ENCODE measurements at regions not wholly inside any gene's neighbourhood (a gene's known extent, or its start where the extent isn't known, plus 50 kb on each side); places are given as distances from the start of the nearest gene placed in this dataset.
A peak's percentile ranks its signal among the peaks of the same experiment; 100 is the strongest.

DNA sequence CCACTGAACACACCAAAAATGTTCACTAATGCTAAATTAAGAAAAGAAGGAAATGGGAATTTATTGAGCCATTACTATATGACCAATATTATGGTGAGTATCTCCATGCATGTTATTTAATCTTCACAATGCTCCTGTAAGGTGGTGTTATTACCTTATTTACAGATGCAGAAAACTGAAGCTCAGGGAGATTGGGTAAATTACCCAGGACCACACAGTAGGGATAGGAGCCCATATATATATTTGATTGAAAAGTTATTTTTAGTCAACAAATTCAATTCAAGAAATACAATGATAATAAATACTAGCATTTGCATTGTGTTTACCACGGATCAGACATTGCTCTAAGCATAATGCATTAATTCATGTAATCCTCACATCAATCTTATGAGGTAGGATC lies 202.2 kb upstream of the FBXO11 start:
- DNase-seq = no peak

DNA sequence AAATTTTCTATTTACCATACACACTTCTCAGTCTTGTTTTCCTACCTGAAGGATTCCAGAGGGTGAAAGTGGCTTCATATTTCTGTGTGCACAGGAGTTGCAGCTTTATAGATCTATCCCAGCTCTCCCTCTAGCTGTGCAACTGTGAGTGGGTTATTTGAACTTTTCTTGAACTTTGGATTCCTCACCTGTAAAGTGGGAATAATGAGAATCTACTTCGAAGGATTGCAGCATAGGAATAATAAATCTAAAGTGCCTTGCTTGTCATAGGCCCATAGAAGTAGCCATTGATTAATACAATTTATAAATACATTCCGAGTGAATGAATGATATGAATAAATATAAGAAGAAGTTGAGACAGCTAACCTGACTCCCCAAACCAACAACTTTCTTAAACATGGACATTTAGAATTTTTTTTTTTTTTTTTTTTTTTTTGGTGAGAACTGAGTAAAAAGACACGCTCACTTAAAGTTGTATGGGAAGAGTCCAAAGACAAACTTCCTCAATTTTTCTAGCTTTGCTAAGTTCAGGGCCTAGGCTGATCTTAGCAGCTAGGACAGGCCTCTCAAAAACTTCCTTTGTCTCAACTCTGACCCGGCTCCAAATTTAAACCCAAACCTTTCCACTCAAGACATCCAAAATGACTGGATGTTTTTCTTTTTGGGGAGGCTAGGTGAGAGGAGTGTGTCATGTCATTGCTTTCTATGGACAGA lies 203.3 kb upstream of the FBXO11 start:
- no peak for DNase-seq

DNA sequence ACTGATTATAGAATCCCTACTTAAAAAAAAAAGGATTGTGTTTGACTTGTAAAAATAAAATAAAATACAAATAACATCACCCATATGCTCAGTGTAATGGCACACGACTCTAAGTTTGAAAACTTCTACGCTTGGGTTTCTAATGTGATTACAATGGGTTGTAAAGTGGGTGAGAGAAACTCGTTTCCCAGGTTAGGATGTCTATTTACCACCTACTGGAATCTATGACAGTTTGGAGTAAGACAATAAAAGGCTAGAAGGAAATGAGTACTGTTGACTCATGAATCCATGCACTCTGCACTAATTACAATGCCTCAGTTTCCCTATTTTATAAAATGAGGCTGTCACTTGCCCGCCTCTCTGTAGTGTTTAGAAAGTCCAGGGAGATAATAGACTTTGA lies 204.0 kb upstream of the FOXN2 start:
- no peak for DNase-seq

DNA sequence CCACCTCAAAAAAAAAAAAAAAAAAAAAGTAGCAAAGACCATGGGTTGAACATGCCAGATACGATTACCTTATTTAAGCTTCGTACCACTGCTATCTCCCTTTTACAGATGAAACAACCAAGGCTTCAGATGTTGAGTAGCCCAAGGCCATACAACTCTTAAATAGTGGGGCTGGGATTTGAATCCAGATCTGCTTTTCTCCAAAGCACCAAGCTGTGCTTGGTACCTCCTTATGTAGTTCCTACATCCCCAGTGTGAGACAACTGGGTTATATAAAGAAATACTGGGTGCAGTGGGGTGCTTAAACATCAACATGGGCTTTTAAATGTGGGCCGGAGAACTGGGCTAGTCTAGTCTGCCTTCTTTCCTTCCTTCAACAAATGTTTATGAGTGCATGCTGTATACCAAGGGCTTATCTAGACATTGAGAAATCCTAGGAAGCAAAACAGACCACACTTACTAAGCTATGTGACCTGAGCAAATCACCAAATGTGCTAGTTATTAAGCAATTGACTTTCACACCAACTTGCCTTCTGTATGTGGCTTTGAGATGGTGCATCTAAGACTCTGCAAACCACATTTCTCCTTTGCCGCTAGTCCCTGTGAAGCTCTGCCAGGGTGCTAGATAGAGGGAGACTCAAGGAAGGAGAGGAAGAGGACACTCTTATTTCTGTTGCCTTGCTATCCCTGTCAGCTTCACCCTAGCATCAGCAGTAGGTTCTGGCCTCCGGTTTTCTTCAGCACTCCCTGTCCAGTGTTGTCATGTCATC lies 201.4 kb upstream of the FOXN2 start:
- no peak for DNase-seq

DNA sequence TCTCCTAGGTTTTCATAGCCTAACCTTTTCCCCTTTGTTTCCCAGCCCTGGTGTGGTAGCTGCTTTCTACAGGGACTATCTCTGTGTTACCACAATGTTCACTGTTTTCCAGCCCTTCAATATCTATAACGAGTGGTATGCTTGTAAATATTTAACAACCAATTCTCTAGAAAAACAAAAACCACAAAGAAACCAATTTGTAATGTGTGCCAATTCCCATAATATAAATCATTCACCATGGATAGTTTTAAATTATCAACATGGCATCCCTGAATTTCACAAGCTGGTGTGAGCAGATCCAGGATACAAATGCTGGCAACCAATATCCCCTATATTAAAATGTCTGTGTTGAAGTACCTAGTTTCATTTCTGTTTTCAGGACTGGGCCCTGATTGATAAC lies 200.7 kb upstream of the FOXN2 start:
- DNase-seq = no peak

DNA sequence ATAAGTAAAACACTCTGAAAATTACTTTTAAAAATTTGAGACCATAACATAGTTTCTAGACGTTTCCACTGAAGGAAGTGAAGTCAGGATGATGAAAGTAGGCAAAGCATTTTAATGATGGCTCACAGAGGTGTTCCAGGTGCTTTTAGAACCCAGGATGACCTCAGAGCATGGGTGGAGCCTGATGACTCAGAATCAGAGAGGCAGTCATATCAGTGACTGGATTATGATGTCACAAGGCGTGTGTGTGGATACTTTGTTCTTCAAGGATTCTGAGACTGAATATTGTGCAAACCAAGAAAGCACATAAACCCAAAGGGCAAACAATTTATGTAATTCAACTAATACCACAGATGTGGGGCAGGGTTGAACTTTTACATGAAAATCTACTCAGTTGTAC lies 200.2 kb upstream of the FOXN2 start:
- DNase-seq = peak; percentile 21

DNA sequence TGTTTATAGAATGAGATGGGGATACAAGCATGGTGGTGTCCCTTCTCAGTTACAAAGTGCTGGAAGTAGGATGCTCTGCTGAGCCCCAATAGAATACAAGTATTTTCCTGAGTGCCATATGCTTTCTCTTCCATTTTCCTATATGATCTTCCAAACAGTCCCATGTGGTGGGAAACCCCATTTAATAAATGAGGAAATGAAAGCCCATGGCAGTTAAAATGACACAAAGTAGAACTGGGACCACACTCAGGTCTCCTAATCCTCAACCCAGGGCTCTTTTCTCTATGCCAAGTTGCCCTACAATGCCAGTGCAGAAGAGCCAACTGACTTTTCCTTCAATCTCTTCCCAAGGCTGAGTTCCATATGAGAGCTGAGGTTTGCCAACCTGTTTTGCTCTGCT lies 198.0 kb upstream of the FOXN2 start:
- no peak for DNase-seq

DNA sequence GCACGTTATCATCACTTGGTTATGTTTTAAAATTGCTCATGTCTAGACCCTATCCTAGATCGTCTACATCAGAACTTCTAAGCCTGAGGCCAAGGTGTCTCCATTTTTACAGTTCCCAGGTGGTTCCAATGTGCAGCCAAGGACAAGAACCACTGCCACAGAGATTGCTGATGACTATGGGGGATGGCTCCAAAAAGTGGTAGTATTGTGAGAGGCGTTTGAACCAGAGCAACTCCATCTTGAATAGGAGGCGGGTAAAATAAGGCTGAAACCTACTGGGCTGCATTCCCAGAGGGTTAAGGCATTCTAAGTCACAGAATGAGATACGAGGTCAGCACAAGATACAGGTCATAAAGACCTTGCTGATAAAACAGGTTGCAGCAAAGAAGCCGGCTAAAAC lies 195.6 kb upstream of the FOXN2 start:
- no peak for DNase-seq

DNA sequence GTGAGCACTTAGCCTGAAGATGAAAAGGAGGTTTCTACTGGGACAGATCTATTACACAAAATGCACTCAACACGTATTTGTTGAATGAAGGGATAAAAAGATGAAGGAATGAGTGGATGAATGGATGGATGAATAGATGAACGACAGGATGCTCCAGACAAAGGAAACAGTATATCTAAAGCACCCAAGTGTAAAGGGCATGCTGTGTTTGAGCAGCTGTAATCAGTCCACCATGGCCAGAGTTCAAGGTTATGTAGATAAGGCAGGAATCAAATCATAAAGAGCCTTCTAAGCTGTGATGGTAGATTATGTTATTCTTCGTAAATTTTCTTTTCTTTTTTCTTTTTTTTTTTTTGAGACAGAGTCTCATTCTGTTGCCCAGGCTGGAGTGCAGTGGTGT lies 194.4 kb upstream of the FOXN2 start:
- DNase-seq = no peak

DNA sequence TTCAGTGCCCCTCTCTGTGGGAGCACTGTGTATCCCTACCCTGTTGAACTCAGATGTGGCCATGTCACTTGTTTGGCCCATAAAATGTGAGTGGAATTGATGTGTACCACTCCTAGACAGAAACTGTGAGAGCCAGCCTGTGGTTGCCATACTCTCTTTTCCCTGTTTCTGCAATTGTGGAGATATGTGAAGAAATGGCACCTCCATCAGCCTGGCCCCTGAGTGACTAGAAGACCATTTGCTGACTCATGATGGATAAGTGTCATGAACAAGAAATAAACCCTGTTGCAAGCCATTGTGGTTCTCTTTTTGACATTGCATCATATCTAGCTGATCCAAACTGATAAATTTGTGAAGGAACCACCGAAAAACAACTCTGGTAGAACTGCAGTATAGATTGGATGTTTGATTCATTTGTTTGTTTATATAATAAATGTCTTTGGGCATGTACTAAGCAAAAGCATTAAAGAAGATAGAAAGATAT lies 193.7 kb upstream of the FOXN2 start:
- DNase-seq = no peak

DNA sequence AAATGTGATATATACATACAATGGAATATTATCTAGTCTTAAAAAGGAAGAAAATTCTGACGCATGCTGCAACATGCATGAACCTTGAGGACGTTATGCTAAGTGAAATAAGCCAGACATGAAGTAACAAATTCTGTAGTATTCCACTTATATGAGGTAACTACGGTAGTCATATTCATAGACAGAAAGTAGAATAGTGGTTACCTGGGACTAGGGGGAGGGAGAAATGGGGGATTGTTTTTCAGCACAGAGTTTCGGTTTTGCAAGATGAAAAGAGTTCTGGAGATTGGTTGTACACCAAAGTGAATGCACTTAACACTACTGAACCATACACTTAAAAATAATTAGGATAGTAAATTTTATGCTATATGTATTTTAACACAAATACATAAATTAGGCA lies 192.3 kb upstream of the FOXN2 start:
- no peak for DNase-seq

DNA sequence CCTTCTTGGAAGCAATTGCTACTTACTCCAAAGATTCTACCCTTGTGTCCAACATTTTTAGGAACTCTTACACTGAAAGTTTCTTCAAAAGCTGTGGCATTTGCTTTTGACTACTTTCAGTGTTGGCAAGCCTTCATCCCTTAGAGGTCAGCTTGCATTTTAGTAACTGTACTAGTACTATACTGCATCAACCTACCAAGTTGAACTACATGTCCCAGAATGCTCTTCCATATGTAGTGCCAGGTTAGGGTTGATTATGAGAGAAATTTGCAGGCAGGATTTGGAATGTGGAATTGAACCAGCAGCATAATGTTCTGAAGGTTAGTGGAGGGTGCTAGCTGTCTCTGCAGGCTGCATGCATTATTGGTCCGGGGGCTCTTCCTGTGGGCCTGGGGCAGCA lies 189.9 kb upstream of the FOXN2 start:
- DNase-seq = no peak

DNA sequence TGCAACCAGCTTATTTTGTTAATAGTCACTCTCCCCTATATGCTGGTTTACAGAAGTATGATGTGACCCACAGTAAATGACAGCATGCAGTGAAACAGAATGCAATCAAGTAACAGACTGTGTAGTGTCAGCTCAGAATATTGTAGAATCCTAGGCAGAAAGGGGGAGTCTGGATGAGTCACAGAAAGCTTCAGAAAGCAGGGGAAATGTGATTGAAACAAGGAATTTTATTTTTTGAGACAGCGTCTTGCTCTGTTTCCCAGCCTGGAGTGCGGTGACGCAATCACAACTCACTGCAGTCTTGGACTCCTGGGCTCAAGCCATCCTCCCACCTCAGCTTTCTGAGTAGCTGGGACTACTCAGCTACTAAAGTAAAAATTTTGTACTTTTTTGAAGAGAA lies 188.3 kb upstream of the FOXN2 start:
- no peak for DNase-seq

DNA sequence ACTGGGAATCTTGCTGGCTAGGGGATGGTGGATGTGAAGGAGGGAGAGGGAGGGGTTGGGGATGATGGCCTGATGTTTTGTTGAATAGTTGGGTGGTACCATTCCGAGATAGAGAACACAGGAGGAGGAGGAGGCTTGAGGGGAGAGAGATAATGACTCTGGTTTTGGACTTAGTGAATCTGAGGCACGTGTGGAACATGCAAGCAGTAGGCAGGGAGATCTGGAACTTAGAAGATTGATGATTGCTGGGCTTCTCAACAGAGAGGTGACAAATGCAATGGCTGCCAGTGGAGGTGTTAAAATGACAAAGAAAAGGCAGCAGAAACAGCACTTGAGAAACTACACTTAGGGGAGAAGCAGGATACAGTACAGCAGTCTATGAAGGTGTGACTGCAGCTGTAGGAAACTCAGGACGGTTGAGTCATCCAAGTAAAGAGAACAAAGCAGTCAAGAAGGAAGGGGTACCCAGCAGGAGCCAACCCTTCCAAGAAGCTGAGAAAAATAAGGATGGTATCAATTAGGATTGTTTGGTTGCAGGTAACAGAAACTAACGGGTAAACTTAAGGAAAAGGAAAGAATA lies 186.8 kb upstream of the FOXN2 start:
- no peak for DNase-seq

DNA sequence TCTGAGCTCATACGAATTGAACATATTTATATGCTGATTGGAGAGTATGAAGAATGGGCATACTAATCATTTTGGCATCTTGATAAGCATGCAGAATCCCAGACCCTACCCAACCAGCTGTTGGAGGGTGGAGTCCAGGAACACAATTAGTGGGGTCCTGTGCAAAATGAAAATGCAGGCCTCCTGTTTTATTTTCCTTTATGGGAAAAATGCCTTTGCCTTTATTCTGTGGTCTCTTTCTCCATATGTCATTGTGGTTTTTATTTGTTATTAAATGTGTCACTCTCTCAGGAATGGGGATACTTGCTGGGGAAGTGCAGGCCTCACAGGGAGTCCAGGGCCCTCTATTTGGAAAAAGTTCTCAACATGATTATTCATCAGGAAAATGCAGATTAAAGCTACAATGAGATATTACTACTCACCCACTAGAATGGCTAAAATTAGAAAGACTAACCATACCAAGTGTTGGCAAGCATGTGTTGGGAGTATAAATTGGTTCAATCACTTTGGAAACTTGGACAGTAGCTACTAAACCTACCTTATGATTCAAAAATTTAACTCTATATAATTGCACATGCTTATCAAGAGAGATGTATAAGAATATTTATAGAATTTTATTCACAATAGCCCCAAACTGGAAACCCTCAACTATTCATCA lies 185.1 kb upstream of the FOXN2 start:
- DNase-seq = no peak

DNA sequence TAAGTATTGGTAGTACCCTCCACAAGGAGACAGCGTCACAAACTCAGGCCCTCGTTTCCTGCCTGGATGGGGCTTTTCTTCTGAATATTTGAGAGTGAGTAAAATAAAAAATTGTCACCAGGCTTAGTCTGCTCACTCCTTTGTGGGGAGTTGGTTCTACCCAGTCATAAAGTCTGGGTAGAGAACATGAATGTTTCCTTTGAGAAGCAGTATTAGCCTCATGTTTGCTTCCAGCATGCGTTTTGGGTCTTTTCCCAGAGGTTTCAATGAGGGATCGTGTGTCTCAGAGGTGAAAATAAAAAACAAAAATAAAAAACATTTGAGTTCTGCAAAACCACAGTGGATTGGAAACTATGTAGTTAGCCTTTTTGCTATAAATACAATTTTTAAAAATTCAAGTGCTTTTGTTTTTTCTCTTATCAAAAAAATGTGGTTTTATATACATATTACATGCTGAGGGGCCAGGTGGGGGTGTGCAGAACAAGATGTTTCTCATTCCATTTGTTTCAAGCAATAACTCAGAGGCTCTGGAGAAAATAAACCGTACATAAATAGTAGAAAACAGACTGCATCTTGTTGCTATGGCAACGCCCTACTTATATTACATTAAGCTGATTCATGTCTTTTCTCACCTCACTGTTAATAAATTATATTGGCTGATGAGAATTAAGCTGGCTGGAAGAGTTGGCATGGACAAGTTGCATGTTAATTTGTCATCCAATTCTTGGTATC lies 182.8 kb upstream of the FOXN2 start:
- DNase-seq = no peak

DNA sequence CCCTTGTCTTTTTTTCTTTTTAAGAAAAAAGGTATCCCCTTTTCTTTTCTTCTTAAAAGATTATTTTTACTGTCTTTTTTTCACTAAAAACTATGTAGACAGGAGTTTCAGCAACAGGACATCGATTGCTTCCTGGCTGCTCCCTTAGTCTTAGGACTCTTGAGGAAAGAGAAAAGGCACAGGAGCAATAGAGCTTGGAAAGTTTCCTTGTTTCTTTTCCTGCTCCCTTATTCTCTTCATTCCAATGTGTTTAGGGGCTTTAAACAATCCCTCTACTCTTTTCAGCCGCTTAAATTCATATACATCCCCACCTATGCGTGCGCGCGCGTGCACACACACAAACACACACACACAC lies 182.2 kb upstream of the FOXN2 start:
- DNase-seq = no peak

DNA sequence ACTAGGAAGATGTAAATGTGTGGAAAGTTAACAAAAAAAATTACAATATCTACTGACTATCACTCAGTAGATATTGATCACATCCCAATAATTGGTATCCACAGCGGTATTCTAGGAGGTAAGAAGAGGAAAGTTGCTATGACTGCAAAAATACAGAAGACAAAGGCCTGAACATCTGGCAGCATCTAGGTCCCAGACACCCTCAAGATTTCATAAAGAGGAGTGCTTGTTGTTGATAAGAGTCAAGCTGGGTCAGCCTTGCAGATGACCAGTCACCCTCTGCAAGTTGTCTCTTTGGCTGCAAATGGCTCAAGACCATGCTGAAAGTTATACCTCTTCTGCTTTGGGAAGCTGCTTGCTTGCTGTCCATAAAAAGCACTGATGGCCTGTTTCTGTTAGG lies 179.8 kb upstream of the FOXN2 start:
- no peak for DNase-seq

DNA sequence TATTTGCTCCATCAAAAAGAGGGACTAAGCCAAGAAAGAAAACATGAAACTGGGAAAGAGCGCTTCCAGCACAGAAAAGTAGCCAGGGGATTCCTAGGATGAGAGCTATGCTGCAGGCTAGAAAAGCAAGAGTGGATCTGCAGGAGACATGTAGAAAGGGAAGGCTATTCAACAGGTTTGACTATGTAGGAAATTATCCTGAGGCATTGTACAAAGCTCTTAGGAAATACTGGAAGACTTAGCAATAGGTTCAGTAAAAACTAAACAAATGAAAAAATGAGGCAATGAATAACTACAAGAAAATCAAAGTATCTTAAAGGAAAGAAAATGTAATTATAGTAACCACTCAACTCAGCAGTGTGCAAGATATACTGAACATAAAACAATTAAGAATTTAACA lies 178.7 kb upstream of the FOXN2 start:
- DNase-seq = no peak

DNA sequence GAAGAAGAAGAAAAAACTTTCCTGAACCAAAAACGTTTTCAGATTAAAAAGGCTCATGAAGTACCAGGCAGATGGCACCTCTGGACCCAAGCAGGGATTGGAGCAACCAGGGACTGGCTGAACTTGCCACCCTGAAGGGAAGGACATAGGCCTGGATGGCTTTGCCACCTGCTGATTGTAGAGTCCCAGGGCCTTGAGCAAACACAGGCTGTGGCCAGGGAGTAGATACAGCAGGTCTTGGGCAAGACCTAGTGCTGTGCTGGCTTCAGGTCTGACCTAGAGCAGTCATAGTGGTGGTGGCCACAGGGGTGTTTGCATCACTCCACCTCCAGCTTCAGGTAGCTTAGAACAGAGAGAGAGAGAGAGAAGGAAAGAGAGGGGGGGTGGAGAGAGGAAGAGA lies 176.7 kb upstream of the FOXN2 start:
- no peak for DNase-seq

DNA sequence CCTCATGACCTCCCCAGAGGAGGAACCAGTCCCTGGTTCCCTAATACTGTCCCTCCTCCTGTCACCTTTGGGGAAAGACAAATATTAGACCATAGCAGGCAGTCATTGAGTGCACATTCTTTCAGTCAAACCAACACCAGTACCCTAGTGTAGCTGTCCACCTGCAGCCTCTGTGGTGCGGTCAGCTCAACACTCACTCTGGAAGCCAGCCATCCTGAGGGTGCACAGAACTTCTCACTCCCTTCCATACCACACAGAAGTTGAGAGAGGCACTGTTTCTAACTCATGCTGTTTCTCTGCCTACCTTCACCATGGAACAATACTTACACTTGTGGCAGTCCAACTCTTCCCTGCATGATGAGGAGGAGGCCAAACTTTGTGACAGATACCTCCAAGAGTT lies 175.6 kb upstream of the FOXN2 start:
- DNase-seq = no peak

DNA sequence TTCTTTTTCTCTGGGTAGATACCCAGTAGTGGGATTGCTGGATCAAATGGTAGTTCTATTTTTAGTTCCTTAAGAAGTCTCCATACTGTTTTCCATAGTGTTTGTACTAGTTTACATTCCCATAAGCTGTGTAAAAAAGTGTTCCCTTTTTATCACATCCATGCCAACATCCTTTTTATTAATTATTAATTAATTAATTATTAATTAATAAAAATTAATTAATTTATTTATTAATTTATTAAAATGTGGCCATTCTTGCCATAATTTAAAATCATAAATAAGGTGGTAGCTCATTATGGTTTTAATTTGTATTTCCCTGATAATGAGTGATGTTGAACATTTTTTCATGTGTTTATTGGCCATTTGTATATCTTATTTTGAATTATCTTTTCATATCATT lies 173.9 kb upstream of the FOXN2 start:
- DNase-seq = no peak

DNA sequence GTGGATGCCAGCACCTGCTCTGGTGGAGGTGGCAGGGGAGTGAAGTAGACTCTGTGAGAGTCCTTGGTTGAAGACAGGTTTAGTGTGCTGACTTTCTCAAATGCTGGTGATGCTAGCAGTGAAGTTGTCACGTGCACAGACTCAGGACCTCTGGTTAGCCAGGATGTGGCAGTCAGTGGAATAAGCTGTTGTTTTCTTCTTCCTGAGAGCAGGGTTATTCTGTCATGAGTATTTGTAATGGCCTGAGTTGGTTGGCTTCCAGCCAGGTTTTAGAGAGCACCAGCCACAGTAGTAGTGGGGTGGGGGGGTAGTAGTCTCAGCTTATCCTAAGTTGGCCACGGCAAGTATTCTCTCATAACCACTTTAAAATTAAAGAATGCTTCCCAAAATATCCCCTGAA lies 169.7 kb upstream of the FOXN2 start:
- peak; percentile 22 for DNase-seq

Data from RPMI8226 (cell line).